ENCODE measurements at regions not wholly inside any gene's neighbourhood (a gene's known extent, or its start where the extent isn't known, plus 50 kb on each side); places are given as distances from the start of the nearest gene placed in this dataset.

GRCh38 chr15:62880278-62880677 is 162.3 kb upstream of the TPM1 start:
- peak; percentile 53 for DNase-seq (ENCODE audit: low read depth)

GRCh38 chr15:62881056-62881455 is 161.5 kb upstream of the TPM1 start:
- DNase-seq (ENCODE audit: low read depth) = no peak

- DNase-seq (ENCODE audit: low read depth) = no peak
These were observed 158.5 kb upstream of the TPM1 start for GRCh38 chr15:62883938-62884479.

- DNase-seq (ENCODE audit: low read depth) = no peak
These were observed 156.0 kb upstream of the TPM1 start for GRCh38 chr15:62886431-62887071.

GRCh38 chr15:62887113-62887570 is 155.4 kb upstream of the TPM1 start:
- DNase-seq (ENCODE audit: low read depth) = no peak

DNA sequence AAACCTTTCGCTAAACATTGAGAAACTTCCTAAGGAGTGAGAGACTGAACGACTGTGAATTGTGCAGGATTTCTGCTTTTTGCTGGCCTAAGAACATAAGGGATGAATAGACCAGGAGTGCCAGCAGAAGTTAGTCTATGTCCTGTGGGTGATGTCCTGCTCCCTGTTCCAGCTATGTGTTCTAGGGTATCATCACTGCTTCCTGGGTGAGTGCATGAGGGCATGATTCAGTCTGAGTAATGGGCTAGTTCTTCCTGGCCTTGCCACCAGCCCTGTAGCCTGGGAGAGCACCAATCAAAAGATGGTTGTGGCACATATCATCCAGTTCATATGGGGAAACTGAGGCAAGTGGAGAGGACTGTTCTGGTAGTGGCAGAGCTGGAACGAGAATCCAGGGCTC is 153.9 kb upstream of the TPM1 start:
- no peak for DNase-seq (ENCODE audit: low read depth)

DNA sequence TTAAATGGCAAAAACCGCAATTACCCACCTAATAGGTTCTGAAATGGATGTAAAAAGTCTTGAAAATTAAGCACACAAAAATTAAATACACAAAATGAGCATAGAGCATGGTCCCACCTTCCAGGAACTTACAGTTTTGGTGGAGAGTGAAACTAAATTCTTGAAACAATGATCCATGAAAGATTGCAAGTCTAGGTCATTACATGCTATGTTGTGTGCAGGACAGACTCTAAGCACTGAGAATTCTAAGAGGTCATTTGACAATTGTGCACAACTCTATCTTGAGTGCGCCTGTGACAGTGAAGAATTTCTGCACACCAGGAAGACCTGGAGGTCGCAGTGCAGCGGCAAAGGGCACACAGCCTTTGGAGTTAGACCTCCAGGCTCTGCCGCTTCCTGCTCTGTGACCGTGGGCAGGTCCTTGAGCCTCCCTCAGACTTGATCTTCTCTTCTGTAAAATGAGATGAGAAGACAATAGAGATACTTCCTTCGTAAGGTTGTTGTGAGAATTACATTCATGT is 153.3 kb upstream of the TPM1 start:
- DNase-seq (ENCODE audit: low read depth) = no peak

DNA sequence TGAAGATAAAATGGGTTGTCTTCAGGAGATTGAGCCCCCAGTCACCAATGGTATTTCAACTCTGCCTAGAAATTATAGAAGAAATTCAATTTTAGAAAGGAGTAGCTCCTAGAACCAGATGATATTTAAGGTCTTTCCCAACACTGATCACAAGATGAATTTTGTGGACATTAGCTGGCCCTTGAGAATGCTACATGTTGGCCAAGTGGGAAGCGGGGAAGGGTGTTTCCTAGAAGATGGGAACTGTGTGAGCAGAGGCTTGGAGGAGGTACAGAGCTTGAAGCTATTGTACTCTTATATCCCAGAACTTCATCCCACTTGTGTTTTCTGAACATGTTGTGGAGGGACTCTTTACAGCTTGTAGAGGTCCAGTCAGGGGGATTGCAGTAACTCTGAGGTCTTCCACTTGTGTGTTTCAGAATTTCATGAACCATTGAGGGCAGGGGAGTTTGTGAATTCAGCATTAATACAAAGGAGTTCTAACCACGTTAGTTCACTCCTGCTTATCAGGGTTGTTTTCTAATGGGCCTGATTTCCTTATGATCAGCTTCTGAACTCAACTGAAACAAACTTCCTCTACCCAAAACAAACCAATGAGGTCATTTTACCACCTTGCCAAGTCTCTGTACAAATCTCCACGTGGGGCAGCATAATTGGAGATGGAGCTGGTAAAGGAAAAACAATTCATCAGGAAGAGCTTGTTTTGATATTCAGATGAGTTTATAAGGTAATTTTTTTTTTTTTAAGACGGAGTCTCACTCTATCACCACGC is 152.6 kb upstream of the TPM1 start:
- no peak for DNase-seq (ENCODE audit: low read depth)

GRCh38 chr15:62894322-62895085 is 148.0 kb upstream of the TPM1 start:
- DNase-seq (ENCODE audit: low read depth) = peak; percentile 78

DNA sequence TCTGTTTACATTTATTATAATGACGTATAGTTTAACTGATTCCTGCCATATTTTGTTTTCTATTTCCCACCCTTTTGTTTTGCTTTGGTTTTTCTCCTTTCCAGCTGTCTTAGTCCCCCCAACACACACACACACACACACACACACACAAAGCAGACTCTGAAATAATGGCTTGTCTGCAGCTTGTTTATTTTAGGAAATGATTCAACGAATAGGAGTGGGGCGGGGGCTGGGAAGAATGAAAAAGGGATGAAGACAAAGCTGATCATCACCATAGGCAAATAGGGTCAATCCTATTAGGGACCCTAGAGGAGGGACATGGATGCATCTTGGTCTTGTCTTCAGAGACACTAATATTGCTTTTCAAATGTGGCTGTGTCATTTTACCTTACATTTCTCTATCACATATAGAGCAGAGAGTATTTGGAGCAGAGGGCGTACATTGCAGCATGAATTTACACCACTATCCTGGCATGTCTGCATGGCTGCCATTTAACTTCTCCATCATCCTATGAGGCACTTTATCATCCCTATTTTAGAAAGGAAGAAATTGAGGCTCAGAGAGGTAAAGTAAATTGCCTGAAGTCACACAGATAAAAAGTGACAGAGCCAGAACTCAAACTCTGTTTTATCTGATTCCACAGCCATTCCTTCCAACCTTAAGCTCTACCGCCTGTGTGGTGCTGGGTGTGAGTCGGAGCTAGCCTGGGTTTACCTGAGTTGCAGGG is 147.2 kb upstream of the TPM1 start:
- DNase-seq (ENCODE audit: low read depth) = peak; percentile 89

GRCh38 chr15:62895905-62896316 is 146.6 kb upstream of the TPM1 start:
- DNase-seq (ENCODE audit: low read depth) = peak; percentile 51

DNA sequence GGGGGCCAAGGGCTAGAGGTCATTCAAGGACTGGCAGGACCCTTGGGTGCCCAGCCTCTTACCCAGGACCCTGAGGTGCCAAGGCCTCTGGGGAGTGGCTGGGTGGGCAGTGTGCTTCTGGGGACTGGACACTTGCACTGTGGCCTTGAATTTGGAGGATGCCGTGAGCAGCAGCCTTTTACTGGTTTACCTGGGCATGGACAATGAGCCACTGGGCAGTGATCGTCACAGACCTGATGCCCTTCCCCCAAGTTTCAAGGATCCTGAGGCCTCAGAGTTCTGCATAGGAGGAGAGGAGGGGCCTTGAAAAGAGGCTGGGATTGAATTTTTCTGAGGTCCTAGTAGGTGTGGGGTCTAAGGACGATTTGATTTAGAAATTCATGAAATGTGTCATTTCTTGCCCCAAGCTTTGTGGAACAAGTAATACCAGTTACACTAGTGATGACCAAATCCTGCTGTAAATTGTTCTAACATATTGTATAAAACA is 146.1 kb upstream of the TPM1 start:
- DNase-seq (ENCODE audit: low read depth) = no peak

GRCh38 chr15:62896969-62897486 is 145.5 kb upstream of the TPM1 start:
- peak; percentile 99 for DNase-seq (ENCODE audit: low read depth)

- no peak for DNase-seq (ENCODE audit: low read depth)
These were observed 144.9 kb upstream of the TPM1 start for GRCh38 chr15:62897634-62898033.

- DNase-seq (ENCODE audit: low read depth) = no peak
These were observed 143.5 kb upstream of the TPM1 start for GRCh38 chr15:62899090-62899493.

GRCh38 chr15:62900071-62900802 is 142.3 kb upstream of the TPM1 start:
- peak; percentile 71 for DNase-seq (ENCODE audit: low read depth)

- DNase-seq (ENCODE audit: low read depth) = no peak
These were observed 141.5 kb upstream of the TPM1 start for GRCh38 chr15:62901087-62901486.

DNA sequence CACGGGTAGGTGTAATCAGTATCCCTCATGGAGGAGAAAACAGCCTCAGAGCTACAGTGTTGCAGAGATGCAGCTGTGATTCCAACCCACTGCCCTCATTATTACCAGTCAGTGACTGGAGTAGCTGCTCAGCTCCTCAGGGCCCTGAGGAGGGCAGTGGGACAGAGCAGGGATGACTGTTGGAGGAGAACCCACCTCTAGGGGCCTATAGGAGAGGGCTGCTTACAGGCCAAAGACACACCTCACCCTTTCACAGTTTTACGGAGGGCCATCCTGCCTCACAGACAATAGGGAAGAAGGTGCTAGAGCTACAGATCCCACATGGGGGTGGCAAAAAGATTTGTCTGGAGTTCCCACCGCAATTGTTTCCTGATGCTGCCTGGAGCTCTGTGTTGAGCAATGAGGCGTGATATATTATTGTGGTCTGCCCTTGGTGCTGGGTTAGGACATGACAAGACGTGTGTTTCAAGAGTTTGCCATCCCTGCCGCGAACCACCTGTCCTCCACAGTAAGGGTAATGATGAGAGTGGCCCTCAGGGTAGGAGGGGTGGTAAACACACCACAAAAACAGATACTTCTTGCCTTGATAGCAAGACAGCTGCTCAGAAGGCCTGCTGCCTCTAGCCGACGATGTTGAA is 140.5 kb upstream of the TPM1 start:
- no peak for DNase-seq (ENCODE audit: low read depth)

DNA sequence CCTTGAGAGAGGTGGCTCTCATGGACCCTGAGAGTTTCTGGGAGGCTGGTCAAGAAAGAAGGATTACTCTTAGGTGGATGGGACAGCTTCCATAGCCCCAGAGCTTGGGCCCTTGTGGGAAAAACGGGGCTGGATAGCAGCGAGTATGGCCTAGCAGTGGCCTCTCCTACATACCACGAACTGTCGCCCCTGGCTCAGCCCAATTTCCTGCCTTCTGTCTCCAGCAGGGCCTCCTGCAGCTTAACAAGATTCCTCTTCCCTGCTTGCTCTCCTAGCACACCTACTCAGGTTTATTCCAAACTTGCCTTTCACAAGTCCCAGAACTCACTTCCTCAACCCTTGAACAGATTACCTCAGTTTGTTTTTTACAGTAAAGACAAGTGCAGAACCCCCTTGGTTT is 139.7 kb upstream of the TPM1 start:
- DNase-seq (ENCODE audit: low read depth) = no peak

- DNase-seq (ENCODE audit: low read depth) = no peak
These were observed 139.1 kb upstream of the TPM1 start for GRCh38 chr15:62903437-62903836.

All from LHCN-M2 (cell line).